NCI-H526 (cell line): ENCODE measurements at regions not wholly inside any gene's neighbourhood (a gene's known extent, or its start where the extent isn't known, plus 50 kb on each side); places are given as distances from the start of the nearest gene placed in this dataset.
A peak's percentile ranks its signal among the peaks of the same experiment; 100 is the strongest.
"Not testable (repeated sequence)": the region's sequence is repeated elsewhere in the genome, so short reads cannot be mapped to it uniquely, and the experiment has no call there.

ENCODE experiments used
- DNase-seq, 2 experiments: peaks; one replicate each; lab custom pipeline; 2025; lab: John Stamatoyannopoulos, UW

- peak in 1 of 2 experiments; percentile 19 for DNase-seq
Observed at GRCh38 chr14:105937253-105938054, 411.1 kb downstream of the TMEM121 start.

GRCh38 chr14:105938055-105938863 is 411.9 kb downstream of the TMEM121 start:
- DNase-seq = no peak

GRCh38 chr14:105938959-105939358 is 412.6 kb downstream of the TMEM121 start:
- DNase-seq = no peak

GRCh38 chr14:105939810-105940508 is 413.6 kb downstream of the TMEM121 start:
- no peak for DNase-seq

GRCh38 chr14:105940534-105941225 is 414.3 kb downstream of the TMEM121 start:
- no peak for DNase-seq

GRCh38 chr14:105941226-105942166 is 415.1 kb downstream of the TMEM121 start:
- no peak for DNase-seq

- DNase-seq = not testable (repeated sequence)
Observed at GRCh38 chr14:105942725-105943124, 416.3 kb downstream of the TMEM121 start.

- DNase-seq = peak in 1 of 2 experiments; percentile 8
Observed at GRCh38 chr14:105943973-105944602, 417.7 kb downstream of the TMEM121 start.

- peak; percentile 53 to 92 for DNase-seq
Observed at GRCh38 chr14:105944632-105945610, 418.5 kb downstream of the TMEM121 start.

GRCh38 chr14:105945896-105946295 is 419.5 kb downstream of the TMEM121 start:
- peak in 1 of 2 experiments; percentile 62 for DNase-seq

- no peak for DNase-seq
Observed at GRCh38 chr14:105947599-105947998, 421.2 kb downstream of the TMEM121 start.

- not testable (repeated sequence) for DNase-seq
Observed at GRCh38 chr14:105948955-105949354, 422.6 kb downstream of the TMEM121 start.

GRCh38 chr14:105950364-105950892 is 424.0 kb downstream of the TMEM121 start:
- DNase-seq = not testable (repeated sequence)

GRCh38 chr14:105951399-105951798 is 425.0 kb downstream of the TMEM121 start:
- DNase-seq = no peak

- DNase-seq = no peak
Observed at GRCh38 chr14:105952222-105952621, 425.8 kb downstream of the TMEM121 start.

GRCh38 chr14:105952826-105953225 is 426.4 kb downstream of the TMEM121 start:
- no peak for DNase-seq

- not testable (repeated sequence) for DNase-seq
Observed at GRCh38 chr14:105961625-105962024, 435.2 kb downstream of the TMEM121 start.

GRCh38 chr14:105962532-105962931 is 436.1 kb downstream of the TMEM121 start:
- no peak for DNase-seq

- DNase-seq = no peak
Observed at GRCh38 chr14:105968291-105968690, 441.9 kb downstream of the TMEM121 start.
